OCI-LY1 (cell line): ENCODE measurements at regions not wholly inside any gene's neighbourhood (a gene's known extent, or its start where the extent isn't known, plus 50 kb on each side); places are given as distances from the start of the nearest gene placed in this dataset.

Experiments used
- H2AFZ ChIP-seq: fragments of 200-600 bp; sonication (generic), shearing (Covaris generic); 2 replicates; pipeline ENCODE4 v1.6.0; 2014; ENCODE audit warnings: antibody characterized with exemption, mild to moderate bottlenecking, low read length
- H3F3A ChIP-seq: fragments of 200-600 bp; sonication (generic), shearing (Covaris generic); 2 replicates; pipeline ENCODE4 v1.6.0; 2014; ENCODE audit warnings: mild to moderate bottlenecking, antibody characterized with exemption, low read length, moderate library complexity; ENCODE audit not compliant: insufficient read depth
- H3K27ac ChIP-seq: fragments of 200-600 bp; sonication (generic); 2 replicates; pipeline ENCODE4 v1.5.1; 2014; ENCODE audit warnings: low read length, mixed run types, mild to moderate bottlenecking, low read depth; ENCODE audit not compliant: poor library complexity, severe bottlenecking
- H3K27me3 ChIP-seq: fragments of 200-600 bp; sonication (generic); 2 replicates; pipeline ENCODE4 v1.6.0; 2014; ENCODE audit warnings: antibody characterized with exemption, mild to moderate bottlenecking, low read length, moderate library complexity; ENCODE audit not compliant: insufficient read depth
- H3K36me3 ChIP-seq: fragments of 200-600 bp; sonication (generic); 2 replicates; pipeline ENCODE4 v1.6.1; 2014; ENCODE audit warnings: mild to moderate bottlenecking, antibody characterized with exemption, low read length, moderate library complexity, mixed read lengths; ENCODE audit not compliant: insufficient read depth
- H3K4me1 ChIP-seq: fragments of 200-600 bp; sonication (generic); 2 replicates; pipeline ENCODE4 v1.5.1; 2014; ENCODE audit warnings: mild to moderate bottlenecking, low read length, moderate library complexity; ENCODE audit not compliant: insufficient read depth, severe bottlenecking
- H3K4me2 ChIP-seq: fragments of 200-600 bp; sonication (generic), shearing (Covaris generic); 2 replicates; pipeline ENCODE4 v1.6.1; 2014; ENCODE audit warnings: low read length
- H3K4me3 ChIP-seq: fragments of 200-600 bp; sonication (generic); 2 replicates; pipeline ENCODE4 v1.5.1; 2014; ENCODE audit warnings: low read length, low read depth, mild to moderate bottlenecking, mixed read lengths; ENCODE audit not compliant: poor library complexity, severe bottlenecking
- H3K79me2 ChIP-seq: fragments of 200-600 bp; shearing (Covaris generic); 2 replicates; pipeline ENCODE4 v1.6.1; 2016; ENCODE audit warnings: mixed run types, low read length, mixed read lengths; ENCODE audit not compliant: insufficient read depth
- H3K9ac ChIP-seq: fragments of 200-600 bp; sonication (generic), shearing (Covaris generic); 2 replicates; pipeline ENCODE4 v1.6.1; 2014; ENCODE audit warnings: mild to moderate bottlenecking, low read length, mixed read lengths
- H3K9me2 ChIP-seq: fragments of 200-600 bp; sonication (generic), shearing (Covaris generic); 2 replicates; pipeline ENCODE4 v1.6.1; 2014; ENCODE audit warnings: low read depth, mild to moderate bottlenecking, low read length, mixed read lengths
- H3K9me3 ChIP-seq: fragments of 200-600 bp; shearing (Covaris generic); 2 replicates; pipeline ENCODE4 v1.6.1; 2014; ENCODE audit warnings: low read length, mixed read lengths
- H4K20me1 ChIP-seq: fragments of 200-600 bp; sonication (generic), shearing (Covaris generic); 2 replicates; pipeline ENCODE4 v1.6.0; 2016; ENCODE audit warnings: mild to moderate bottlenecking, low read length; ENCODE audit not compliant: insufficient read depth
- CTCF ChIP-seq: fragments of 200-600 bp; sonication (generic), shearing (Covaris generic); IDR thresholded peaks from 2 replicates; pipeline ENCODE4 v1.5.1; 2017; ENCODE audit warnings: mild to moderate bottlenecking, antibody characterized with exemption, low read length, moderate library complexity, mixed read lengths
- EZH2 ChIP-seq: fragments of 200-600 bp; sonication (generic), shearing (Covaris generic); IDR thresholded peaks from 2 replicates; pipeline ENCODE4 v1.8.0; 2017; ENCODE audit warnings: borderline replicate concordance, mixed run types, mild to moderate bottlenecking, antibody characterized with exemption, low read length, moderate library complexity, mixed read lengths

GRCh38 chr11:15412054-15412453 lies 297.3 kb downstream of the INSC start:
- no peak overlapping the region for H3K27ac ChIP-seq
- H4K20me1 ChIP-seq: no peaks in the 10 kb centered on the region
- H3K36me3 ChIP-seq: no peaks in the 10 kb centered on the region
- H3K4me2 ChIP-seq: no peak overlapping the region
- no peaks in the 10 kb centered on the region for H3K79me2 ChIP-seq
- no peaks in the 10 kb centered on the region for H3K4me1 ChIP-seq
- H3K4me3 ChIP-seq: no peak overlapping the region
- no peaks in the 10 kb centered on the region for H3K27me3 ChIP-seq
- H3K9me2 ChIP-seq: no peaks in the 10 kb centered on the region
- H3F3A ChIP-seq: no peaks in the 10 kb centered on the region
- no peak overlapping the region for H2AFZ ChIP-seq
- H3K9me3 ChIP-seq: no peaks in the 10 kb centered on the region
- TF ChIP-seq CTCF (no peak), EZH2 (no peak)
- H3K9ac ChIP-seq: no peak overlapping the region

DNA sequence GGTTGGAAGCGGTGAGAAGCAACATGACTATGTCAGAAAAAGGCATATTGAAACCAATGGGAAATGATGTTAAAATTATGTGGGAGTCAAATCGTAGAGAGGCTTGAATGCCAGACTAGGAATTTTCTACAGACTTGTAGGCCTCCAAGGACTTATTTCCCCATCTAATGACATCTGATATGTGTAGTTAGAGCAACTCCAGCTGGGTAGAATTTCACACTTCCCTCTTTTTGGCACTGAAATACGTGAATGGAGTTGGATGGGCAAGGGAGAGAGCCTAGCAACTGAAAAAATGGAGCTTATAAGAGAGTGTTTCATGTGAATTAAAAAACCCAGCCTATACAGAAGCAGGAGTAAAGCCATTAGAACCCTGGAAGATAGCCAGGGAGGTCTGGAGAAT lies 304.2 kb downstream of the INSC start:
- Histone ChIP-seq H3K4me3 (no peak overlapping the region), H3K4me1 (no peaks in the 10 kb centered on the region), H4K20me1 (no peaks in the 10 kb centered on the region), H3F3A (no peaks in the 10 kb centered on the region), H2AFZ (no peak overlapping the region), H3K27ac (no peak overlapping the region), H3K79me2 (no peaks in the 10 kb centered on the region), H3K36me3 (no peaks in the 10 kb centered on the region), H3K9me3 (no peaks in the 10 kb centered on the region), H3K27me3 (no peaks in the 10 kb centered on the region), H3K9me2 (no peaks in the 10 kb centered on the region), H3K4me2 (no peak overlapping the region), H3K9ac (no peak overlapping the region)
- TF ChIP-seq EZH2 (no peak), CTCF (no peak)

- Histone ChIP-seq H3K27ac (no peak overlapping the region), H3K9ac (no peak overlapping the region)
- TF ChIP-seq CTCF (no peak), EZH2 (no peak)
Measured at GRCh38 chr11:15419696-15420095, 305.0 kb downstream of the INSC start.

More at GRCh38 chr11:15419696-15420095, 305.0 kb downstream of the INSC start:
- Histone ChIP-seq H3K36me3 (no peaks in the 10 kb centered on the region), H3K4me1 (no peaks in the 10 kb centered on the region), H2AFZ (no peak overlapping the region), H3K27me3 (no peaks in the 10 kb centered on the region), H3K9me3 (no peaks in the 10 kb centered on the region), H4K20me1 (no peaks in the 10 kb centered on the region), H3K79me2 (no peaks in the 10 kb centered on the region), H3K4me2 (no peak overlapping the region), H3K4me3 (no peak overlapping the region), H3K9me2 (no peaks in the 10 kb centered on the region), H3F3A (no peaks in the 10 kb centered on the region)
